NCI-H345 treated with DMSO at 0.1 percent for 48 hours (cell line): ENCODE measurements at regions not wholly inside any gene's neighbourhood (a gene's known extent, or its start where the extent isn't known, plus 50 kb on each side); places are given as distances from the start of the nearest gene placed in this dataset.

ENCODE experiments used
- DNase-seq: peaks from one replicate; lab custom pipeline; 2025; ENCODE audit not compliant: unreplicated experiment; lab: John Stamatoyannopoulos, UW

- no peak for DNase-seq
These were observed 147.1 kb upstream of the ATP1B1 start for GRCh38 chr1:168959382-168959781.

- no peak for DNase-seq
These were observed 146.4 kb upstream of the ATP1B1 start for GRCh38 chr1:168960114-168960513.

- DNase-seq = no peak
These were observed 145.9 kb upstream of the ATP1B1 start for GRCh38 chr1:168960595-168960994.

GRCh38 chr1:168963601-168964000, 142.9 kb upstream of the ATP1B1 start:
- no peak for DNase-seq

- no peak for DNase-seq
These were observed 142.0 kb upstream of the ATP1B1 start for GRCh38 chr1:168964478-168964877.

GRCh38 chr1:168966217-168966616, 140.3 kb upstream of the ATP1B1 start:
- DNase-seq = no peak

GRCh38 chr1:168966636-168967035, 139.9 kb upstream of the ATP1B1 start:
- DNase-seq = no peak

GRCh38 chr1:168970926-168971659, 135.4 kb upstream of the ATP1B1 start:
- DNase-seq = no peak

- DNase-seq = no peak
These were observed 134.3 kb upstream of the ATP1B1 start for GRCh38 chr1:168972225-168972624.

- peak; percentile 29 for DNase-seq
These were observed 133.6 kb upstream of the ATP1B1 start for GRCh38 chr1:168972887-168973286.

GRCh38 chr1:168974117-168974516, 132.4 kb upstream of the ATP1B1 start:
- DNase-seq = no peak

GRCh38 chr1:168974611-168975010, 131.9 kb upstream of the ATP1B1 start:
- no peak for DNase-seq

- no peak for DNase-seq
These were observed 130.2 kb upstream of the ATP1B1 start for GRCh38 chr1:168976267-168976666.

GRCh38 chr1:168977618-168978017, 128.9 kb upstream of the ATP1B1 start:
- DNase-seq = no peak

- DNase-seq = no peak
These were observed 127.2 kb upstream of the ATP1B1 start for GRCh38 chr1:168979276-168979675.

GRCh38 chr1:168980180-168980579, 126.3 kb upstream of the ATP1B1 start:
- DNase-seq = no peak

GRCh38 chr1:168980656-168981055, 125.8 kb upstream of the ATP1B1 start:
- no peak for DNase-seq

GRCh38 chr1:168982778-168983177, 123.7 kb upstream of the ATP1B1 start:
- DNase-seq = no peak

- no peak for DNase-seq
These were observed 119.2 kb upstream of the ATP1B1 start for GRCh38 chr1:168987330-168987729.

GRCh38 chr1:168987923-168988322, 118.6 kb upstream of the ATP1B1 start:
- no peak for DNase-seq

- DNase-seq = no peak
These were observed 116.5 kb upstream of the ATP1B1 start for GRCh38 chr1:168989985-168990384.

GRCh38 chr1:168991667-168992475, 114.6 kb upstream of the ATP1B1 start:
- no peak for DNase-seq
